ENCODE measurements at regions not wholly inside any gene's neighbourhood (a gene's known extent, or its start where the extent isn't known, plus 50 kb on each side); places are given as distances from the start of the nearest gene placed in this dataset.
"Not testable (repeated sequence)": the region's sequence is repeated elsewhere in the genome, so short reads cannot be mapped to it uniquely, and the experiment has no call there.

DNA sequence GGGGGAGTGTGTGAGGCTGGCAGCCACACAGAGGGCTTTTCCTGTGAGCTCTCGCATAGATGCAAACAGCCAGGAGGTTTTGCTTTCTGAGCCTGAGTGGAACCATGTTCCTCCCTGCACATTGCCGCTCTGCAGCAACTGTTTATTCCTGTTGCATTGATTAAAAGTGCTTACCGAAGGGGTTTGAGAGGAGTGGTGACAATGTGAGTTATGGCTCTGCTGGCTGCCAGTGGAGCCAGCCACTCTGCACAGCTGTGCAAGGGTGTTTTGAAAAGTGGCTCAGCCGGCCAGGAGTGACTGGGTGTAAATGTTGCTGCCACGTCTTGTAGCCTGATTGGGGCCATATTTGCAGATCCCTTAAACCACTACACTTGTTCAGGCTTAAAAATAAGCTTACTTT lies 114.9 kb upstream of the EEF2KMT start:
- not testable (repeated sequence) for DNase-seq (ENCODE audit: low read depth in 1 of 2, low spot score in 1 of 2)

DNA sequence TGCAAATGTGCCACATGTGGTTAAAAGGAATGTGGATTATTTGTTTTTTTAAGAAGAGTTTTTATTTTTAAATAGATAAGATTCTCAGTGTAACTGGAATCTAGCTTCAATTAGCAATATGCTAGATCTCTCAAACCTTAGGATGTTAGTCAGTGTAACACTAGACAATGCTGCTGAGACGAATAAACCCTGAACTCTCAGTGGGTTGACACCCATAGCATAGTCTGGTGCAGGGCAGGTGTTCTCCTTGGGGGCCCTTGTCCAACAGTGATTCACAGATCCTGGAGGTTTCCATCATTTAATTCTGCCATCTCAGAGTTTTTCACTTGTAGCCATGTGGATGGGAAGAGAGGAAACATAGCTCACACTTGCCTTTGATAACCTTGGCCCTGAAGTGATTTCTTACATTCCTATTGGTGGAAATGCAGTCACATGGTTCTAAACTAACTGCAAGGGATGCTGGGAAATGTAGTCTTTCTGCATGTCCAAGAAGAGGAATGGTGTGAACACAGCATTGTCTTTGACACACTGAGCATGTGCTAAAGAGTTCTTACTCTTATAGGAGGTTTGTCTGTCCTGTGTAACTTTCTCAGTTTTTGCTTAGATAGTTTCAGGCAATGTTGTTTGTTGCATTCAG lies 110.4 kb upstream of the EEF2KMT start:
- not testable (repeated sequence) for DNase-seq (ENCODE audit: low read depth in 1 of 2, low spot score in 1 of 2)

DNA sequence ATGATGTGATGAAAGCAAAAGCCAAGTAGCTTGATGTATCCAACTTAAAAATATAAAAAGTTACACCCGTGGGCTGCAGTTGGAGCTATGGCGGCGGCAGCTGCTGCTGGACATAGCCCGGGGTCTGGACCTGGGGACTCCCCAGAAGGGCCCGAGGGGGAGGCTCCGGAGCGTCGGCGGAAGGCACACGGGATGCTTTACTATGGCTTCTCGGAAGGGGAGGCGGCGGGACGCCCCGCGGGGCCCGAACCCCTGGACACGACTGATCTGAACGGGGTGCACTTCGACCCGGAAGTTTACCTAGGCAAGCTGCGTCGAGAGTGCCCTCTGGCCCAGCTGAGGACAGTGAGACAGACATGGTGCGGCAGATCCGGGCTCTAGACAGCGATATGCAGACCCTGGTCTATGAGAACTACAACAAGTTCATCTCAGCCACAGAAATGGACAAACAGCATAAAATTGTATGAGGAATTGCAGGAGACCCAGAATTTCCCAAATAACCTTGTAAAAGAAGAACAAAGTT lies 109.5 kb upstream of the EEF2KMT start:
- no peak for DNase-seq (ENCODE audit: low read depth in 1 of 2, low spot score in 1 of 2)

DNA sequence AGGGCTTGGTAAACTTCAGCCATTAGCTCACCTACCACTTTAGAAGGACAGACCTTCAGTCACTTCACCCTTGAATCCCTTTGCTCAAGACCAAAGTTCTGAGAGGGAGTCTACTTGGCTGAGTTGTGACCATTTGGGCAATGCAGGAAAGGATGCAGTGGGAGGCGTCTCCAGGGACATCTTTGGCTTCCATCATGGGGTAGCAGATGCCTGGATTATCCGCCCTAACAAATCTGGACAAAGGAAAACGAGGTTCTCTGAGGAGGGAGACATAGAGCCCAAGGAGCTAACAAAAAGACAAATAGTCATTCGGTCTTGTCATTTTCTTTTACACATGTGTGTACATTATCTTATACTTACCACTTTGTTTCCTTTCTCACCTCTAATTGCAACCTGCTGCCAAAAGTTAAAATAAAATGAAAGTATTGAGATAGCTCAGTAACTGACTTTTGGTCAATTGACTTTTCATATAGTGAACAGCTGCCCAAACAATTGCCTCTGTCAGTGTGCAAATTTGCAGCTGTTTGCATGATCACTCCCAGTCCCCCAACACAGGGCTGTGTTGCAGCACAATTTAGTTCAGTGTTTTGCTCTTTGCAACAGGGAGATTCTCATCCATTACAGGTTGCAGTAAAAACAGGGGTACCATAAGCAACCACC lies 108.9 kb upstream of the EEF2KMT start:
- DNase-seq (ENCODE audit: low read depth in 1 of 2, low spot score in 1 of 2), result no peak

DNA sequence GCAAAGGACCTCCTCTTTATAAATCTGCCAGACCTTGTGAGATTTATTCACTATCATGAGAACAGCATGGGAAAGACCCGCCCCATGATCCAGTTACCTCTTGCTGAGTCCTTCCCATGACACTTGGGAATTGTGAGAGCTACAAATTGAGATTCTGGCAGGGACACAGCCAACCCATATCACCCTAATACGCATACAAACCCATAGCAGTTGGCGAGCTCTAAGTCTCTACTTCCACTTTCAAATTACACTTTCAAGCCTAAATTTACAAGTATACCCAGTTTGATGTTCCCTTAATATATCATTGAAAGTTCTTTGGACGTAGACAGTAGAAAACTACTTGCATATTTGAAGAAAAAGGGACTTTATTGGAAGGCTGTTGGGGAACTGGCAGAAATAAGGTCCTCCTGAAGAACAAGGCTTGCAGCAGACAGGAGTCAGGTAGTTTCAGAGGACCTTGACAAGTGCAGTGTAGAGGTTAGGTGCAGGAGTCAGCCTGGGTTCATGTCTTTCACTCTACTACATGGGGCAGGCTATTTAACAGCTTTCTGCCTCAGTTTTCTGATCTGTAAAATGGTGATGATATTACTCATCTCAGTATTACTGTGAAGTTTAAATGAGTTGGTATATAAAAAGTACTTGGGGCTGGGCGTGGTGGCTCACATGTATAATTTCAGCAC lies 107.9 kb upstream of the EEF2KMT start:
- no peak for DNase-seq (ENCODE audit: low read depth in 1 of 2, low spot score in 1 of 2)

DNA sequence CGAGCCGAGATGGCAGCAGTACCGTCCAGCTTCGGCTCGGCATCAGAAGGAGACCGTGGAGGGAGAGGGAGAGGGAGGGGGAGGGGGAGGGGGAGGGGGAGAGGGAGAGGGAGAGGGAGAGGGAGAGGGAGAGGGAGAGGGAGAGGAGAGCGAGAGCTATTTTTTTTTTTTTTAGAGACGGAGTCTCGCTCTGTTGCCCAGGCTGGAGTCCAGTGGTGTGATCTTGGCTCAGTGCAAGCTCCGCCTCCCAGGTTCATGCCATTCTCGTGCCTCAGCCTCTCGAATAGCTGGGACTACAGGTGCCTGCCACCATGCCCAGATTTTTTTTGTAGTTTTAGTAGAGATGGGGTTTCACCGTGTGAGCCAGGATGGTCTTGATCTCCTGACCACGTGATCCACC lies 106.1 kb upstream of the EEF2KMT start:
- DNase-seq (ENCODE audit: low read depth in 1 of 2, low spot score in 1 of 2), result not testable (repeated sequence)

DNA sequence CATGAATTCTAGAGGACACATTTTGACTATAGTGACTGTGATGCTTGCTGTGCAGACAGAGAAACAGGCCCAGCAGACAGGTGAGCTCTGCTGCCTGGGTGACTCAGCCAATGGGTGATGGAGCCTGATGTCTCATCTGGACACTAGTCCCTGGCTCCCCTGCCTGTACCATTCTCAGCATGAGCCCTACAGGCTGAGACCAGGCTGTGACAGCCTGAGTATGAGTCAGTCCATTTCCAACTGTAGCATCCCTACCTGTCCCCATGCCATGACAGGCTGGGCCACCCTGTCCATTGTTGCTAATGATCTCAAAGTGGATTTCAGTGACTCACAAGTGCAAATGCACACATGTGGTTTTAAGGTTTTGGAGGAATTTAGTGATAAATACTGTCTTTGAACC lies 102.5 kb upstream of the EEF2KMT start:
- no peak for DNase-seq (ENCODE audit: low read depth in 1 of 2, low spot score in 1 of 2)

DNA sequence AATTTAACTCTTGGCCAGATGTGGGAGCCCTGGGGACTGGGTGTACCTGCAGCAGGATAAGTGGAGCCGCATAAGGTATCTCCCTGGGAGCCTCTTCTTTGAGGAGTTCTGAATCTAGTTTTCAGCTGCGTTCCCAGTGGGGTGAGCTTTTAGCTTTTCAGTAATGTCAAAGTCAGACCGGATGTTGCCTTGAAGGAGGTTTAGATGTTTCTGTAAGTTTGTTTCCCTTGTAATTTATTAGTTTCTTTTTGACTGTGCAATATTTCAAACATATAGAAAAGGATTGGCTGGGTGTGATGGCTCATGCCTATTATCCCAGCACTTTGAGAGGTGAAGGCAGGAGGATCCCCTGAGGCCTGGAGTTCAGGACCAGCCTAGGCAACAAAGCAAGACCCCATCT lies 98.6 kb upstream of the EEF2KMT start:
- no peak for DNase-seq (ENCODE audit: low read depth in 1 of 2, low spot score in 1 of 2)

DNA sequence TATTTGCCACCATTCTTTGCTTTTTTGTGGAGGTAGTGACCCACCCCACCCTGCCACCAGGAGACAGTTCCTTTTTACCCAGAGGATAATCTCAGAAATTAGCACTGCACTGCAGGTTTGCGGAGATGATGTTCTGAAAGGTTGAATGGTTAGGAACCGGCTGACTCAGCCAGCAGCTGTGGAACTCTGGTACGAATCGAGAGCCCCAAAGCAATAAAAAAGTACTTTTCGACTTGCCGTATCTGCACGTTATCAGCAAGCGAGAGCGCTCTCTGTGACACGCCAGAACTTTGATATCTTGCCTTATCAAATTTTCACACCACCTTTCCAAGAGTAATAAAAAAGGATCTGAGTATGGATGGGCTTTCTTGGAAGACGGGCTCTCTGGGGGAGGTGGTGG lies 96.3 kb upstream of the EEF2KMT start:
- DNase-seq (ENCODE audit: low read depth in 1 of 2, low spot score in 1 of 2), result no peak

DNA sequence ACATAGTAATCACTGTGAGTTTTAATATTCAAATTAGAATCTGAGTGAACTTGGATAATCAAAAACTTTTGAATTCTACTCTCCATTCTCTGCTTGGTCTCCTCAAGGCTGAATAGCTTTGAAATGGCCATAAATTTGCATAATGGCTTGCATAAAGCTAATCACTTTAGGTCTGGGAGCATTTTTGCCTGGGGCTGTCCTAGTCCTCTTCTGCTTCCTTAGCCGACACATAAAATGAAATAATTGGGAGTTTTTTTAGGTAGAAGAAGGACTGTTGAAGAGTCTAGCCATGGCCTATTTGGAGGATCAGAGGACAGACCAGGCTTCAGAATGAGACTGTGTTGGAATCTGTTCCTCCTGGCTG lies 91.4 kb upstream of the EEF2KMT start:
- no peak for DNase-seq (ENCODE audit: low read depth in 1 of 2, low spot score in 1 of 2)

DNA sequence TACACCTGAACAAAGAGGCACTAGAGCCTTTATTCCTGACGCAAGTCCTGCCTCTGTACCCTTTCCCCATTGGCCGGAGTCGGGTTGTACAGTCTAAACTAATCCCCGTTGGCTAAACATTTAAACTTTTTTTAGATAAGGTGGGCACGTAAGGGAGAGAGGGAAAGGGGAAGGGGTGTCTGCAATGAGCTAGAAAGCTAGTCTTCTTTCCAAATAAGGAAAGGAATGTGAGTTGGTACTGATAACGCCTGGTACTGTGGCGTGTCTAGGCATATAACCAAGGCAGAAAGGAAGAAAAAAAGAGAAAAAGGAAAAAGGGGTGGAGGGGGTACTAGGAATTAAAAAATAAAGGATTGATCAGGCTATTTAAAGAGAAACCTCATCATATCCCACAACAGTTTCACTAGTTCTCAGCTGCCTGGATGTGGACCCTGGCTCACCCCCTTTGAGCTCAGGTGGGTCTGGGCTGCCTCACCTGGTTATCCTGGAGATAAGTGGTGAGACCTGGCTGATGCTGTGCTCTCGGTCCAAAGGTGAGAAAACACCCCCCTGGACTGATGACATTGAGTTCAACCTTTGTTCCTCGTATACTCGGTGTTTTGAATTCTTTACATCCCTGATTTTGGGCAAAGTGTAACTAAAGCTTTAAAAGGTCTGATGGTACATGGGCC lies 90.9 kb upstream of the EEF2KMT start:
- DNase-seq (ENCODE audit: low read depth in 1 of 2, low spot score in 1 of 2), result no peak

DNA sequence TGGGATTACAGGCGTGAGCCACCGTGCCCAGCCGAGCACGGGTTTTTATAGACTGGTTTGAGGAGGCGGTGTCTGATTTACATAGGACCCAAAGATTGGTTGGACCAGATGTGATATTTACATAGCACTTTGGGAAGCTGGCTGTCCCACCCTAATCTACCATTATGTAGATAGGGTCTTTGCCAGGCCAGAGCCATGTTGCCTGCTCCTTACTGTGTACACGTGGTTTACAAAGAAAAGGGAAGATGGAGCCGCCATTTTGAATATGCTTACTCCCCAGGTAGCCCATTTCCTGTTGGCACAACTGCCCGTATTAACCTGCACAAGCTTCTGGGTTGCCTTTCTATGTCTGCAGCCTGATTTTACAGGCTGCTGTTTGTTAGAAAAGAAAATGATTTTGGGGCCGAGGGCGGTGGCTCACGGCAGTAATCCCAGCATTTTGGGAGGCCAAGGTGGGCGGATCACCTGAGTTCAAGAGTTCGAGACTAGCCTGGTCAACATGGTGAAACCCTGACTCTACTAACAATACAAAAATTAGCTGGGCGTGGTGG lies 89.9 kb upstream of the EEF2KMT start:
- no peak for DNase-seq (ENCODE audit: low read depth in 1 of 2, low spot score in 1 of 2)

DNA sequence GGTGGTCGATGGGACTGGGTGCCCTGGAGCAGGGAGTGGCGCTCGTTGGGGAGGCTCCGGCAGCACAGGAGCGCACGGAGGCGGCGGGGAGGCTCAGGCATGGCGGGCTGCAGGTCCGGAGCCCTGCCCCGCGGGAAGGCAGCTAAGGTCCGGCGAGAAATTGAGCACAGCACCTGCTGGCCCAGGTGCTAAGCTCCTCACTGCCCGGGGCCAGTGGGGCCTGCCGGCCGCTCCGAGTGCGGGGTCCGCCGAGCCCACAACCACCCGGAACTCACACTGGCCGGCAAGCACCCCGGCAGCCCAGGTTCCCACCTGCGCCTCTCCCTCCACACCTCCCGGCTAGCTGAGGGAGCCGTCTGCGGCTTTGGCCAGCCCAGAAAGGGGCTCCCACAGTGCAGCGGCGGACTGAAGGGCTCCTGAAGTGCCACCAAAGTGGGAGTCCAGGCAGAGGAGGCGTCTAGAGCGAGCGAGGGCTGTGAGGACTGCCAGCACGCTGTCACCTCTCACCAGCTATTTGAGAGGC lies 88.8 kb upstream of the EEF2KMT start:
- DNase-seq (ENCODE audit: low read depth in 1 of 2, low spot score in 1 of 2), result no peak

DNA sequence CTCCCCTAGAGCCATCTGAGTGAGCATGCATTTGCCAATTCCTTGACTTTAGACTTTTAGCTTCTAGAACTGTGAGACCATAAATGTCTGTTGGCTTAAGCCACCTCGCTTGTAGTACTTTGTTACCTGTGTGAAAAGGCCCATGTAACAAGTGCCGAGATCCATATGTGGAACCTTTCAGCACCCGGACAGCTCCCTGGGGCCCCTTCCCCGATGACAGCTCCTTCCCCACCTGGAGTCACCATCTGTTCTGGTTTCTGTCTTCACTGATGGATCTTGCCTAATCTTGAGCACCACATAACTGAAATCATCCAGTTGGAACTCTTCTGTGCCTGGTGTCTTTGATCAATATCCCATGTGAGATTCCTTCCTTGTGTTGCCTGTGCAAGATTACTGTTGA lies 78.9 kb upstream of the EEF2KMT start:
- no peak for DNase-seq (ENCODE audit: low read depth in 1 of 2, low spot score in 1 of 2)

DNA sequence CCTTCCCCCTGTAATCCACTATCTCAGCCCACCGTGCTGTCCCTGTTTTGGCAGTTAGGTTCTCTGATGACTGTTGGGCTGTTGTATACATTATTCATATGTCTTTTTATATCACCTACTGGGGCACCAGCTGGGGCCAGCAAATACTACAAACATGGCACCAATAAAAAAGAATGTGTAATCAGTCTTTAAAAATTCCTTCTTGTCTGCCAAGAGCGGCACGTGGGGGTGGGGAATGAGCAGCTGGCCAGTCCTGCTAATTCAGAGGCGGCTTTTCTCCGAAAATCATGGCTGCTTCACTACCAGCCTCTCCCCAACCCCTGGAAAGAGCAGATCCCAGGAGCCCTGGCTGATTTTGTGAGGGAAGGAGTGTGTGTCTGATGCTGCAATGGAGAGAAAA lies 77.7 kb upstream of the EEF2KMT start:
- no peak for DNase-seq (ENCODE audit: low read depth in 1 of 2, low spot score in 1 of 2)

DNA sequence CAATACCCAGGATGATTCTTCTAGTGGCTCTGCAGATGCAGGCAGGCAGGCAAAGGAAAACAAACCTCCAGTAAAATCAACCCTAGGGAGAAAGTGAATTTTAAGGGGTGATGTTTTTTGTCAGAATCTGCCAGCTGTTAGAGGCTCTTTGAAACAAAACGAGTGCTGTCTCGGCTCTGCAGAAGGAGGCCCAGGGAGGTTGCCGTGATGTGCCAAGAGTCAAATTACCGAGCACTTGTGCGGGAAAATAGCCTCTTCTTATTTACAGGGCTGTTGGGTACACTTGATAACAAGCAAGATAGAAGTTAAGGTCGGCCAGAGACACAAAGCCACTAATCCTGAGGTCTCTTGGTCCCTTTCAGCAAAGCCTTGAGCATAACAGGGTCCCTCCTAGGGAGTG lies 68.9 kb upstream of the EEF2KMT start:
- no peak for DNase-seq (ENCODE audit: low read depth in 1 of 2, low spot score in 1 of 2)

DNA sequence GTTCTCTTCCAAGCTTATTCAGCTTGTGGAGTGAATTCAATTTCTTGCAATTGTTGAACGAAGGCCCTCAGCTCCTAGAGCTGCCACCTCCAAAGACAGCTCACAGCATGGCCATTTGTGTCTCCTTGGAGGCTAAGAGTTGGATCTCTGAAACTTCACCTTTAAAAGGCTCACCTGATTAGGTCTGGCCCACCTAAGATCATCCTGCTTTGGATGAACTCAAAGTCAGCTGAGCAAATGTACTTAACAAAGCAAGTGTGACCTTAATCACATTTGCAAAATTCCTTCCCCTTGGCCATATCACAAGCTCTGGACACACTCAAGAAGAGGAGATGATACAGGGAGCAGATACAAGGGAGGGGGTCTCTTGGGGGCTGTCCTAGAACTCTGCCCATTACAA lies 67.8 kb upstream of the EEF2KMT start:
- DNase-seq (ENCODE audit: low read depth in 1 of 2, low spot score in 1 of 2), result not testable (repeated sequence)

DNA sequence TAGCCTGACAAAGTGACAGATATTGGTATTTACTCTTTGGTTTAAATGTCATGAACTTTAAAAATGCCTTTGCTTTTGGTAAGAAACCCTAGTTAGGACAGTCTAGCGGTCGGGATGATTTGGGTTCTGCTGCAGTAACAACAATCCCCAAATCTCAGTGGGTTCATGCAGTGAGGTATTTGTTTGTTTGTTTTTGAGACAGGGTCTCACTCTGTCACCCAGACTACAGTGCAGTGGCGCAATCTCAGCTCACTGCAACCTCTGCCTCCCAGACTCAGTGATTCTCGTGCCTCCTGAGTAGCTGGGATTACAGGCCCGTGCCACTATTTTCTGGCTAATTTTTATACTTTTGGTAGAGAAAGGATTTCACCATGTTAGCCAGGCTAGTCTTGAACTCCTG lies 65.2 kb upstream of the EEF2KMT start:
- not testable (repeated sequence) for DNase-seq (ENCODE audit: low read depth in 1 of 2, low spot score in 1 of 2)

DNA sequence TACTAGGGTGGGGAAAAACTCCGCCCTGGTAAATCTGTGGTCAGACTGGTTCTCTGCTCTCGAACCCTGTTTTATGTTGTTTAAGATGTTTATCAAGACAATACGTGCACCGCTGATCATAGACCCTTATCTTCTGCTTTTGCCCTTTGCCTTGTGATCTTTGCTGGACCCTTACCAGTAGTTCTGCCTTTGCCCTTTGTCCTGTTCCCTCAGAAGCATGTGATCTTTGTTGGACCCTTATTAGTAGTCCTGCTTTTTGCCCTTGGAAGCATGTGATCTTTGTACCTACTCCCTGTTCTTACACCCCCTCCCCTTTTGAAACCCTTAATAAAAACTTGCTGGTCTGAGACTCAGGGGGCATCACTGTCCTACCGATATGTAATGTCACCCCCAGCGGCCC lies 64.3 kb upstream of the EEF2KMT start:
- DNase-seq (ENCODE audit: low read depth in 1 of 2, low spot score in 1 of 2), result not testable (repeated sequence)

DNA sequence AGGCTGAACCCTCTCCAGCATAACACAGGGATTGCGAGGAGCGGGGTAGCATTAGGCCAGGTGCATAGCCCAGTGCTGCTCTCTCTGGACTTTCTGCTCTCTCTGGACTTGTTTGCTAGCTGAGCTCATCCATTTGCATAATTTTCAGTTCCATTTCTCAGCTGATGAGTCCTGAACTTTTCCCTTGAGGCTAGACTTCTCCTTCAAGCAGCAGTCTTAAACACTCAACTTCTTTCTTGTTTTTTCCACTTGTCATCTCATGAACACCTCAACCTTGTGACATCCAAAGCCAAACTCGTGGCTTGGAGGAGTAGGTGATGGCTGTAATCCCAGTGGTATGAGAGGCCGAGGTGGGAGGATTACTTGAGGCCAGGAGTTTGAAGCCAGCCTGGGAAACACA lies 62.4 kb upstream of the EEF2KMT start:
- DNase-seq (ENCODE audit: low read depth in 1 of 2, low spot score in 1 of 2), result not testable (repeated sequence)

DNA sequence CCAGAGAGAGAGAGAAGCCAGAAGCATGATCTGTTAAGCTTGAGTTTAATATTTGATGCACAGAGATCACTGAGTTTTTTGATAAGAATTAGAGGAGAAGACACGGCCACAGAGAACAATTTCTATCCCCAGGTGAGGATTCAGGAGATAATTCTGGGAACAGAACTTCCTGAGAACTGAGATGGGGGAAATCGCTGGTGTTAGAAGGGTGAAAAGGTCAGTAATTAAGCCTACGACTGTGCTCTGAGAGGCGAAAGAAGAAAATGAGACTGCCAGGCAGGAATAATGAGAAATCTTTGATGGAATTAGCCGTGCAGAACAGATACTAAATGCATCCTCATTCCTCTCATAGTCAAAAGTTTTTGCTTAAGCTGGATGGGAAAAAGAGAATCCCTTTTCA lies 61.9 kb upstream of the EEF2KMT start:
- DNase-seq (ENCODE audit: low read depth in 1 of 2, low spot score in 1 of 2), result not testable (repeated sequence)
